ENCODE measurements at regions not wholly inside any gene's neighbourhood (a gene's known extent, or its start where the extent isn't known, plus 50 kb on each side); places are given as distances from the start of the nearest gene placed in this dataset.

- no peak overlapping the region for H3K56ac ChIP-seq (ENCODE audit: low read length)
- no peak overlapping the region for H4K5ac ChIP-seq (ENCODE audit: low read length)
- H3K27ac ChIP-seq (ENCODE audit: low read depth, low read length) = no peak overlapping the region
- no peak overlapping the region for H3K4me2 ChIP-seq (ENCODE audit: low read length)
- no peak overlapping the region for H2BK120ac ChIP-seq (ENCODE audit: low read depth, low read length)
- H3K27me3 ChIP-seq (ENCODE audit: insufficient read depth, low read length, poor library complexity) = no peaks in the 10 kb centered on the region
- H3K79me2 ChIP-seq (ENCODE audit: control insufficient read depth, insufficient read depth, low read length) = no peaks in the 10 kb centered on the region
- H3K18ac ChIP-seq (ENCODE audit: low read length) = no peak overlapping the region
- no peak overlapping the region for H3K9ac ChIP-seq (ENCODE audit: low read length)
- H3K79me1 ChIP-seq (ENCODE audit: low read length) = no peaks in the 10 kb centered on the region
- H3K4ac ChIP-seq (ENCODE audit: low read depth, low read length) = no peak overlapping the region
- H3K23ac ChIP-seq (ENCODE audit: low read length) = no peak overlapping the region
- no peak overlapping the region for H2BK15ac ChIP-seq (replicated peaks; ENCODE audit: low read depth)
- H4K8ac ChIP-seq (ENCODE audit: low read depth, low read length) = no peak overlapping the region
- WGBS (ENCODE audit: extremely low coverage, insufficient coverage, low lambda C conversion rate) = no CpG with 5 or more reads among the region's 6 CpGs
- H2BK5ac ChIP-seq (ENCODE audit: low read length) = no peak overlapping the region
- peak; percentile 41 for DNase-seq
- H3K4me1 ChIP-seq (ENCODE audit: control insufficient read depth, low read depth, low read length) = no peaks in the 10 kb centered on the region
- H3K36me3 ChIP-seq (ENCODE audit: control insufficient read depth, insufficient read depth, low read length) = no peaks in the 10 kb centered on the region
- no peak overlapping the region for H2AK5ac ChIP-seq (ENCODE audit: low read length)
- H3K4me3 ChIP-seq (ENCODE audit: low read length) = no peak overlapping the region
These were observed 899.1 kb upstream of the AUTS2 start for GRCh38 chr7:68699090-68699711.

- Histone ChIP-seq H3K36me3 (ENCODE audit: control insufficient read depth, insufficient read depth, low read length) (no peaks in the 10 kb centered on the region), H4K8ac (ENCODE audit: low read depth, low read length) (no peak overlapping the region), H3K4me2 (ENCODE audit: low read length) (no peak overlapping the region), H4K5ac (ENCODE audit: low read length) (no peak overlapping the region), H3K4ac (ENCODE audit: low read depth, low read length) (no peak overlapping the region), H3K9ac (ENCODE audit: low read length) (no peak overlapping the region), H2AK5ac (ENCODE audit: low read length) (no peak overlapping the region), H3K23ac (ENCODE audit: low read length) (no peak overlapping the region), H3K79me1 (ENCODE audit: low read length) (no peaks in the 10 kb centered on the region), H3K4me1 (ENCODE audit: control insufficient read depth, low read depth, low read length) (no peaks in the 10 kb centered on the region), H3K27ac (ENCODE audit: low read depth, low read length) (no peak overlapping the region), H2BK120ac (ENCODE audit: low read depth, low read length) (no peak overlapping the region), H3K4me3 (ENCODE audit: low read length) (no peak overlapping the region), H2BK5ac (ENCODE audit: low read length) (no peak overlapping the region), H3K18ac (ENCODE audit: low read length) (no peak overlapping the region), H3K79me2 (ENCODE audit: control insufficient read depth, insufficient read depth, low read length) (no peaks in the 10 kb centered on the region), H2BK15ac (replicated peaks; ENCODE audit: low read depth) (no peak overlapping the region), H3K27me3 (ENCODE audit: insufficient read depth, low read length, poor library complexity) (no peaks in the 10 kb centered on the region), H3K56ac (ENCODE audit: low read length) (no peak overlapping the region)
- WGBS (ENCODE audit: extremely low coverage, insufficient coverage, low lambda C conversion rate) = no CpG with 5 or more reads among the region's 3 CpGs
- no peak for DNase-seq
These were observed 897.9 kb upstream of the AUTS2 start for GRCh38 chr7:68700414-68700813.

- Histone ChIP-seq H3K27ac (ENCODE audit: low read depth, low read length) (no peak overlapping the region), H3K27me3 (ENCODE audit: insufficient read depth, low read length, poor library complexity) (no peaks in the 10 kb centered on the region), H3K56ac (ENCODE audit: low read length) (no peak overlapping the region), H3K79me1 (ENCODE audit: low read length) (no peaks in the 10 kb centered on the region), H3K4ac (ENCODE audit: low read depth, low read length) (no peak overlapping the region), H3K4me2 (ENCODE audit: low read length) (no peak overlapping the region), H2BK120ac (ENCODE audit: low read depth, low read length) (no peak overlapping the region), H3K4me3 (ENCODE audit: low read length) (no peak overlapping the region), H3K4me1 (ENCODE audit: control insufficient read depth, low read depth, low read length) (no peaks in the 10 kb centered on the region), H2AK5ac (ENCODE audit: low read length) (no peak overlapping the region), H3K18ac (ENCODE audit: low read length) (no peak overlapping the region), H4K5ac (ENCODE audit: low read length) (no peak overlapping the region), H2BK15ac (replicated peaks; ENCODE audit: low read depth) (no peak overlapping the region), H2BK5ac (ENCODE audit: low read length) (no peak overlapping the region), H3K9ac (ENCODE audit: low read length) (no peak overlapping the region), H3K23ac (ENCODE audit: low read length) (no peak overlapping the region), H3K36me3 (ENCODE audit: control insufficient read depth, insufficient read depth, low read length) (no peaks in the 10 kb centered on the region), H4K8ac (ENCODE audit: low read depth, low read length) (no peak overlapping the region), H3K79me2 (ENCODE audit: control insufficient read depth, insufficient read depth, low read length) (no peaks in the 10 kb centered on the region)
- whole genome bisulfite sequencing (ENCODE audit: extremely low coverage, insufficient coverage, low lambda C conversion rate) = no CpG with 5 or more reads among the region's 5 CpGs
- no peak for DNase-seq
These were observed 892.0 kb upstream of the AUTS2 start for GRCh38 chr7:68706291-68706690.

GRCh38 chr7:68707159-68707558 is 891.1 kb upstream of the AUTS2 start:
- no peak overlapping the region for H4K8ac ChIP-seq (ENCODE audit: low read depth, low read length)

GRCh38 chr7:68707958-68708357 is 890.3 kb upstream of the AUTS2 start:
- Histone ChIP-seq H3K27ac (ENCODE audit: low read depth, low read length) (no peak overlapping the region), H3K4me3 (ENCODE audit: low read length) (no peak overlapping the region), H3K4me1 (ENCODE audit: control insufficient read depth, low read depth, low read length) (no peaks in the 10 kb centered on the region), H3K79me2 (ENCODE audit: control insufficient read depth, insufficient read depth, low read length) (no peaks in the 10 kb centered on the region), H3K18ac (ENCODE audit: low read length) (no peak overlapping the region), H3K4ac (ENCODE audit: low read depth, low read length) (no peak overlapping the region), H2BK5ac (ENCODE audit: low read length) (no peak overlapping the region), H2AK5ac (ENCODE audit: low read length) (no peak overlapping the region), H3K56ac (ENCODE audit: low read length) (no peak overlapping the region), H2BK15ac (replicated peaks; ENCODE audit: low read depth) (no peak overlapping the region), H3K9ac (ENCODE audit: low read length) (no peak overlapping the region), H2BK120ac (ENCODE audit: low read depth, low read length) (no peak overlapping the region), H4K5ac (ENCODE audit: low read length) (no peak overlapping the region), H3K36me3 (ENCODE audit: control insufficient read depth, insufficient read depth, low read length) (no peaks in the 10 kb centered on the region), H3K27me3 (ENCODE audit: insufficient read depth, low read length, poor library complexity) (no peaks in the 10 kb centered on the region), H4K8ac (ENCODE audit: low read depth, low read length) (no peak overlapping the region), H3K23ac (ENCODE audit: low read length) (no peak overlapping the region), H3K4me2 (ENCODE audit: low read length) (no peak overlapping the region), H3K79me1 (ENCODE audit: low read length) (no peaks in the 10 kb centered on the region)
- WGBS (ENCODE audit: extremely low coverage, insufficient coverage, low lambda C conversion rate) = no CpG with 5 or more reads among the region's 6 CpGs
- no peak for DNase-seq

More at GRCh38 chr7:68707159-68707558, 891.1 kb upstream of the AUTS2 start:
- no peak overlapping the region for H2BK120ac ChIP-seq (ENCODE audit: low read depth, low read length)
- no peaks in the 10 kb centered on the region for H3K79me1 ChIP-seq (ENCODE audit: low read length)
- no peak overlapping the region for H3K4me3 ChIP-seq (ENCODE audit: low read length)
- no peak overlapping the region for H2AK5ac ChIP-seq (ENCODE audit: low read length)
- no peaks in the 10 kb centered on the region for H3K79me2 ChIP-seq (ENCODE audit: control insufficient read depth, insufficient read depth, low read length)
- WGBS (ENCODE audit: extremely low coverage, insufficient coverage, low lambda C conversion rate) = no CpG with 5 or more reads among the region's 5 CpGs
- H3K18ac ChIP-seq (ENCODE audit: low read length) = no peak overlapping the region
- no peak overlapping the region for H2BK5ac ChIP-seq (ENCODE audit: low read length)
- no peaks in the 10 kb centered on the region for H3K36me3 ChIP-seq (ENCODE audit: control insufficient read depth, insufficient read depth, low read length)
- H3K27me3 ChIP-seq (ENCODE audit: insufficient read depth, low read length, poor library complexity) = no peaks in the 10 kb centered on the region
- H3K23ac ChIP-seq (ENCODE audit: low read length) = no peak overlapping the region
- no peak overlapping the region for H3K27ac ChIP-seq (ENCODE audit: low read depth, low read length)
- no peak for DNase-seq
- H3K4me1 ChIP-seq (ENCODE audit: control insufficient read depth, low read depth, low read length) = no peaks in the 10 kb centered on the region
- no peak overlapping the region for H3K4ac ChIP-seq (ENCODE audit: low read depth, low read length)
- no peak overlapping the region for H2BK15ac ChIP-seq (replicated peaks; ENCODE audit: low read depth)
- H4K5ac ChIP-seq (ENCODE audit: low read length) = no peak overlapping the region
- no peak overlapping the region for H3K4me2 ChIP-seq (ENCODE audit: low read length)
- H3K9ac ChIP-seq (ENCODE audit: low read length) = no peak overlapping the region
- H3K56ac ChIP-seq (ENCODE audit: low read length) = no peak overlapping the region

GRCh38 chr7:68712956-68713495 is 885.2 kb upstream of the AUTS2 start:
- H2AK5ac ChIP-seq (ENCODE audit: low read length) = no peak overlapping the region
- no peaks in the 10 kb centered on the region for H3K79me1 ChIP-seq (ENCODE audit: low read length)
- peaks cover 3% of the 10 kb centered on the region for H3K4me1 ChIP-seq (ENCODE audit: control insufficient read depth, low read depth, low read length)
- H3K79me2 ChIP-seq (ENCODE audit: control insufficient read depth, insufficient read depth, low read length) = no peaks in the 10 kb centered on the region
- no peak for DNase-seq
- no peak overlapping the region for H2BK15ac ChIP-seq (replicated peaks; ENCODE audit: low read depth)
- H4K8ac ChIP-seq (ENCODE audit: low read depth, low read length) = no peak overlapping the region
- H2BK5ac ChIP-seq (ENCODE audit: low read length) = no peak overlapping the region
- WGBS (ENCODE audit: extremely low coverage, insufficient coverage, low lambda C conversion rate) = no CpG with 5 or more reads among the region's 7 CpGs
- no peak overlapping the region for H2BK120ac ChIP-seq (ENCODE audit: low read depth, low read length)
- no peak overlapping the region for H3K4ac ChIP-seq (ENCODE audit: low read depth, low read length)
- no peak overlapping the region for H3K4me2 ChIP-seq (ENCODE audit: low read length)
- no peak overlapping the region for H3K9ac ChIP-seq (ENCODE audit: low read length)
- H3K4me3 ChIP-seq (ENCODE audit: low read length) = no peak overlapping the region
- no peaks in the 10 kb centered on the region for H3K36me3 ChIP-seq (ENCODE audit: control insufficient read depth, insufficient read depth, low read length)
- H4K5ac ChIP-seq (ENCODE audit: low read length) = no peak overlapping the region
- no peak overlapping the region for H3K18ac ChIP-seq (ENCODE audit: low read length)
- no peaks in the 10 kb centered on the region for H3K27me3 ChIP-seq (ENCODE audit: insufficient read depth, low read length, poor library complexity)
- no peak overlapping the region for H3K23ac ChIP-seq (ENCODE audit: low read length)
- H3K56ac ChIP-seq (ENCODE audit: low read length) = no peak overlapping the region
- H3K27ac ChIP-seq (ENCODE audit: low read depth, low read length) = no peak overlapping the region
